ENCODE measurements at regions not wholly inside any gene's neighbourhood (a gene's known extent, or its start where the extent isn't known, plus 50 kb on each side); places are given as distances from the start of the nearest gene placed in this dataset.

GRCh38 chr2:58991357-58991756, 750.2 kb upstream of the FANCL start:
- no peaks in the 10 kb centered on the region for H3K4me1 ChIP-seq (ENCODE audit: control insufficient read depth, insufficient read depth, low read length)
- H3K36me3 ChIP-seq (ENCODE audit: insufficient read depth, low read length), result no peaks in the 10 kb centered on the region
- H3K4me2 ChIP-seq (ENCODE audit: low read length), result no peak overlapping the region
- H3K27me3 ChIP-seq (ENCODE audit: control insufficient read depth, insufficient read depth, low read length), result no peaks in the 10 kb centered on the region
- no peak overlapping the region for H3K4me3 ChIP-seq (ENCODE audit: low read length)
- no peaks in the 10 kb centered on the region for H3K9me3 ChIP-seq (replicated peaks; ENCODE audit: low read length)
- no peak overlapping the region for H3K9ac ChIP-seq (ENCODE audit: low read depth, low read length)

- Histone ChIP-seq H3K4me2 (ENCODE audit: low read length) (no peak overlapping the region), H3K27me3 (ENCODE audit: control insufficient read depth, insufficient read depth, low read length) (no peaks in the 10 kb centered on the region), H3K4me1 (ENCODE audit: control insufficient read depth, insufficient read depth, low read length) (no peaks in the 10 kb centered on the region), H3K36me3 (ENCODE audit: insufficient read depth, low read length) (no peaks in the 10 kb centered on the region), H3K9ac (ENCODE audit: low read depth, low read length) (no peak overlapping the region), H3K4me3 (ENCODE audit: low read length) (no peak overlapping the region), H3K9me3 (replicated peaks; ENCODE audit: low read length) (no peaks in the 10 kb centered on the region)
These were observed 744.4 kb upstream of the FANCL start for GRCh38 chr2:58985541-58985940.

GRCh38 chr2:58984731-58985130, 743.6 kb upstream of the FANCL start:
- H3K4me2 ChIP-seq (ENCODE audit: low read length), result no peak overlapping the region

GRCh38 chr2:58983111-58983510, 742.0 kb upstream of the FANCL start:
- Histone ChIP-seq H3K36me3 (ENCODE audit: insufficient read depth, low read length) (no peaks in the 10 kb centered on the region), H3K9me3 (replicated peaks; ENCODE audit: low read length) (no peaks in the 10 kb centered on the region), H3K9ac (ENCODE audit: low read depth, low read length) (no peak overlapping the region), H3K27me3 (ENCODE audit: control insufficient read depth, insufficient read depth, low read length) (no peaks in the 10 kb centered on the region), H3K4me3 (ENCODE audit: low read length) (no peak overlapping the region), H3K4me2 (ENCODE audit: low read length) (no peak overlapping the region), H3K4me1 (ENCODE audit: control insufficient read depth, insufficient read depth, low read length) (no peaks in the 10 kb centered on the region)

More at GRCh38 chr2:58984731-58985130, 743.6 kb upstream of the FANCL start:
- no peak overlapping the region for H3K4me3 ChIP-seq (ENCODE audit: low read length)
- no peaks in the 10 kb centered on the region for H3K27me3 ChIP-seq (ENCODE audit: control insufficient read depth, insufficient read depth, low read length)
- H3K4me1 ChIP-seq (ENCODE audit: control insufficient read depth, insufficient read depth, low read length), result no peaks in the 10 kb centered on the region
- H3K9me3 ChIP-seq (replicated peaks; ENCODE audit: low read length), result no peaks in the 10 kb centered on the region
- no peak overlapping the region for H3K9ac ChIP-seq (ENCODE audit: low read depth, low read length)
- no peaks in the 10 kb centered on the region for H3K36me3 ChIP-seq (ENCODE audit: insufficient read depth, low read length)

GRCh38 chr2:58981237-58981636, 740.1 kb upstream of the FANCL start:
- Histone ChIP-seq H3K9me3 (replicated peaks; ENCODE audit: low read length) (no peaks in the 10 kb centered on the region), H3K4me1 (ENCODE audit: control insufficient read depth, insufficient read depth, low read length) (no peaks in the 10 kb centered on the region), H3K9ac (ENCODE audit: low read depth, low read length) (no peak overlapping the region), H3K27me3 (ENCODE audit: control insufficient read depth, insufficient read depth, low read length) (no peaks in the 10 kb centered on the region), H3K4me3 (ENCODE audit: low read length) (no peak overlapping the region), H3K36me3 (ENCODE audit: insufficient read depth, low read length) (no peaks in the 10 kb centered on the region), H3K4me2 (ENCODE audit: low read length) (no peak overlapping the region)

- H3K9ac ChIP-seq (ENCODE audit: low read depth, low read length), result no peak overlapping the region
- no peak overlapping the region for H3K4me3 ChIP-seq (ENCODE audit: low read length)
- H3K27me3 ChIP-seq (ENCODE audit: control insufficient read depth, insufficient read depth, low read length), result no peaks in the 10 kb centered on the region
- no peak overlapping the region for H3K4me2 ChIP-seq (ENCODE audit: low read length)
- H3K9me3 ChIP-seq (replicated peaks; ENCODE audit: low read length), result no peaks in the 10 kb centered on the region
- no peaks in the 10 kb centered on the region for H3K4me1 ChIP-seq (ENCODE audit: control insufficient read depth, insufficient read depth, low read length)
- H3K36me3 ChIP-seq (ENCODE audit: insufficient read depth, low read length), result no peaks in the 10 kb centered on the region
These were observed 735.4 kb upstream of the FANCL start for GRCh38 chr2:58976375-58977071.

GRCh38 chr2:58974881-58975280, 733.8 kb upstream of the FANCL start:
- H3K36me3 ChIP-seq (ENCODE audit: insufficient read depth, low read length), result no peaks in the 10 kb centered on the region
- H3K4me3 ChIP-seq (ENCODE audit: low read length), result no peak overlapping the region
- H3K27me3 ChIP-seq (ENCODE audit: control insufficient read depth, insufficient read depth, low read length), result no peaks in the 10 kb centered on the region
- H3K9me3 ChIP-seq (replicated peaks; ENCODE audit: low read length), result no peaks in the 10 kb centered on the region
- no peak overlapping the region for H3K4me2 ChIP-seq (ENCODE audit: low read length)
- H3K9ac ChIP-seq (ENCODE audit: low read depth, low read length), result no peak overlapping the region
- H3K4me1 ChIP-seq (ENCODE audit: control insufficient read depth, insufficient read depth, low read length), result no peaks in the 10 kb centered on the region

- H3K27me3 ChIP-seq (ENCODE audit: control insufficient read depth, insufficient read depth, low read length), result no peaks in the 10 kb centered on the region
- no peak overlapping the region for H3K4me2 ChIP-seq (ENCODE audit: low read length)
- H3K36me3 ChIP-seq (ENCODE audit: insufficient read depth, low read length), result no peaks in the 10 kb centered on the region
- no peak overlapping the region for H3K9ac ChIP-seq (ENCODE audit: low read depth, low read length)
- H3K4me3 ChIP-seq (ENCODE audit: low read length), result no peak overlapping the region
- H3K9me3 ChIP-seq (replicated peaks; ENCODE audit: low read length), result no peaks in the 10 kb centered on the region
- no peaks in the 10 kb centered on the region for H3K4me1 ChIP-seq (ENCODE audit: control insufficient read depth, insufficient read depth, low read length)
These were observed 733.3 kb upstream of the FANCL start for GRCh38 chr2:58974426-58974825.

- H3K4me2 ChIP-seq (ENCODE audit: low read length), result no peak overlapping the region
- H3K4me1 ChIP-seq (ENCODE audit: control insufficient read depth, insufficient read depth, low read length), result no peaks in the 10 kb centered on the region
- no peaks in the 10 kb centered on the region for H3K27me3 ChIP-seq (ENCODE audit: control insufficient read depth, insufficient read depth, low read length)
- no peaks in the 10 kb centered on the region for H3K36me3 ChIP-seq (ENCODE audit: insufficient read depth, low read length)
- H3K4me3 ChIP-seq (ENCODE audit: low read length), result no peak overlapping the region
- H3K9me3 ChIP-seq (replicated peaks; ENCODE audit: low read length), result no peaks in the 10 kb centered on the region
- no peak overlapping the region for H3K9ac ChIP-seq (ENCODE audit: low read depth, low read length)
These were observed 732.7 kb upstream of the FANCL start for GRCh38 chr2:58973811-58974281.

- H3K9ac ChIP-seq (ENCODE audit: low read depth, low read length), result no peak overlapping the region
- no peaks in the 10 kb centered on the region for H3K36me3 ChIP-seq (ENCODE audit: insufficient read depth, low read length)
- H3K4me1 ChIP-seq (ENCODE audit: control insufficient read depth, insufficient read depth, low read length), result no peaks in the 10 kb centered on the region
- H3K4me3 ChIP-seq (ENCODE audit: low read length), result no peak overlapping the region
- no peak overlapping the region for H3K4me2 ChIP-seq (ENCODE audit: low read length)
- no peaks in the 10 kb centered on the region for H3K27me3 ChIP-seq (ENCODE audit: control insufficient read depth, insufficient read depth, low read length)
- no peaks in the 10 kb centered on the region for H3K9me3 ChIP-seq (replicated peaks; ENCODE audit: low read length)
These were observed 731.6 kb upstream of the FANCL start for GRCh38 chr2:58972737-58973136.

GRCh38 chr2:58971511-58972360, 730.6 kb upstream of the FANCL start:
- H3K36me3 ChIP-seq (ENCODE audit: insufficient read depth, low read length), result no peaks in the 10 kb centered on the region

More at GRCh38 chr2:58971511-58972360, 730.6 kb upstream of the FANCL start:
- H3K9ac ChIP-seq (ENCODE audit: low read depth, low read length), result no peak overlapping the region
- no peaks in the 10 kb centered on the region for H3K27me3 ChIP-seq (ENCODE audit: control insufficient read depth, insufficient read depth, low read length)
- no peaks in the 10 kb centered on the region for H3K9me3 ChIP-seq (replicated peaks; ENCODE audit: low read length)
- H3K4me3 ChIP-seq (ENCODE audit: low read length), result no peak overlapping the region
- H3K4me1 ChIP-seq (ENCODE audit: control insufficient read depth, insufficient read depth, low read length), result no peaks in the 10 kb centered on the region
- H3K4me2 ChIP-seq (ENCODE audit: low read length), result no peak overlapping the region

Measured in skeletal muscle satellite cell (primary cell).